GM12892 (cell line): ENCODE measurements at regions not wholly inside any gene's neighbourhood (a gene's known extent, or its start where the extent isn't known, plus 50 kb on each side); places are given as distances from the start of the nearest gene placed in this dataset.

Experiments used
- DNase-seq: peaks from one replicate; pipeline ENCODE4 v3.0.0; 2011; ENCODE audit not compliant: insufficient read length
- FAIRE-seq: peaks from 2 replicates; lab custom pipeline; 2011; peaks lifted over from hg19 to GRCh38; lab: Jason Lieb, UNC
- POLR2A ChIP-seq: IDR thresholded peaks from 2 replicates; pipeline ENCODE4 v1.6.1; 2011; ENCODE audit warnings: low read depth, low read length, control low read depth
- POLR2AphosphoS5 ChIP-seq: IDR thresholded peaks from 2 replicates; pipeline ENCODE4 v1.6.1; 2011; ENCODE audit warnings: low read depth, low read length, control low read depth
- TAF1 ChIP-seq: IDR thresholded peaks from 2 replicates; pipeline ENCODE4 v1.6.1; 2011; ENCODE audit warnings: low read depth, mild to moderate bottlenecking, control low read depth, low read length, borderline replicate concordance

- FAIRE-seq, result no peak
These were observed 184.4 kb upstream of the TCERG1L start for GRCh38 chr10:131495892-131496291.

DNA sequence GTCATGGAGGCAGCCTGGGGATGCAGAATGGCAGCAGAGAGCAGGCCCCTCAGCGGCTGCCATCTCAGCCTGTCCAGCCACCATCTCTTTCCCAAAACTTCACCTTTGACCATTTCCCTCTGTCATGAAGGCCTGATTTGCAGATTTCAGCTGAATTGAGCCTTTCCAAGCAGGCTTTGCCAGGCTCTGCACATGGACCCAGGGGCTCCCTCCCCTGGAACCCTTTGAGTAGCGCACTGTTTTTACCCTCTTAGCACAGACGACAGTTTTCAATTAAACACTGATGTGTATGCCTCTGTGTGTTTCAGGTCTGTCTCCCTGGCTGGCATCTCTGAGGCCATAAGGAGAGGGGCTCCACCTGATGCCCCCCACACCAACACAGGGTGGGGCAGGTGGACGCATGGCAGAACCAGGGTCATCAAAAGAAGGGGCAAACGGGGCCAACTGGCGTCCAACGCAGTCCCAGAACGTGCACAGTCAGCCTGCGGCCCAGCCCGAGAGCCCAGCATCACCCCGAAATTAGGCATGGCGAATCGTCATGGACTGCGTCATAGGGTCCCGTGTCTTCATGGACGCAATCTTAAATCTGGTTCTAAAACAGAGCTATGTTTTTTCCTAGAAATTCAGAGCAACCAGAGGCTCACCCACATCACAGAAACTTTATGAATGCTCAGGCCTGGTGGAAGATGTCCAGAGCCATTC is 185.0 kb upstream of the TCERG1L start:
- FAIRE-seq (no peak), DNase-seq (no peak)
- no peak for TF ChIP-seq TAF1
- no peak for TF ChIP-seq POLR2A
- TF ChIP-seq POLR2AphosphoS5, result no peak

More at GRCh38 chr10:131495892-131496291, 184.4 kb upstream of the TCERG1L start:
- DNase-seq, result no peak
- TF ChIP-seq POLR2A (no peak), TAF1 (no peak), POLR2AphosphoS5 (no peak)

GRCh38 chr10:131499566-131499965 is 188.0 kb upstream of the TCERG1L start:
- FAIRE-seq (no peak), DNase-seq (no peak)
- no peak for TF ChIP-seq POLR2AphosphoS5
- TF ChIP-seq TAF1, result no peak

GRCh38 chr10:131500181-131500580 is 188.7 kb upstream of the TCERG1L start:
- FAIRE-seq, result no peak
- TF ChIP-seq POLR2A (no peak), TAF1 (no peak), POLR2AphosphoS5 (no peak)
- no peak for DNase-seq

GRCh38 chr10:131500892-131501291 is 189.4 kb upstream of the TCERG1L start:
- DNase-seq, result no peak
- FAIRE-seq, result no peak
- TF ChIP-seq POLR2AphosphoS5 (no peak), TAF1 (no peak), POLR2A (no peak)

GRCh38 chr10:131503992-131504391 is 192.5 kb upstream of the TCERG1L start:
- DNase-seq, result no peak
- no peak for FAIRE-seq
- no peak for TF ChIP-seq TAF1
- no peak for TF ChIP-seq POLR2A
- no peak for TF ChIP-seq POLR2AphosphoS5

- DNase-seq, result no peak
- TF ChIP-seq TAF1, result no peak
- TF ChIP-seq POLR2A, result no peak
- no peak for TF ChIP-seq POLR2AphosphoS5
- no peak for FAIRE-seq
These were observed 199.9 kb upstream of the TCERG1L start for GRCh38 chr10:131511391-131511790.

GRCh38 chr10:131512852-131513251 is 201.3 kb upstream of the TCERG1L start:
- TF ChIP-seq TAF1, result no peak
- no peak for TF ChIP-seq POLR2A
- TF ChIP-seq POLR2AphosphoS5, result no peak

DNA sequence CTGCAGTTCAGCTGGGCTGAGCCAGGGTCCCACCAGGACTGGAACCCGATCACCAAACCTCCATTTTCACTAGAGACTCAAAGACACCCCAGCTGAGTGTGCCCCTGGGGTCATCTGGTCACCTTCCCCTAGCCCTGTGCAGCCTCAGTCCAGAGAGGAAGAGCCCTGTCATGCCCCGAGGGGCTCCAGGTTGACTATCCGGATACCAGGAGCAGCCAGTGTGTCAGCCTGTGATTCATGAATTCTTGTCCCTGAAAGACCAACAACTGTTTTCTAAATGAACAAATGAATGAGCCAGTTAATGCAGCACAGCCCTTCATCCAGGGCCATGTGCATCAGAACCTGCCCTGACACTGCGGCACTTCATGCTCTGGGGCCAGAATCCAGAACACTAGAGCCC is 201.9 kb upstream of the TCERG1L start:
- DNase-seq (no peak), FAIRE-seq (no peak)
- TF ChIP-seq POLR2A, result no peak
- TF ChIP-seq TAF1, result no peak
- no peak for TF ChIP-seq POLR2AphosphoS5

More at GRCh38 chr10:131512852-131513251, 201.3 kb upstream of the TCERG1L start:
- DNase-seq (no peak), FAIRE-seq (no peak)

- no peak for TF ChIP-seq TAF1
- TF ChIP-seq POLR2AphosphoS5, result no peak
- no peak for TF ChIP-seq POLR2A
- DNase-seq (no peak), FAIRE-seq (no peak)
These were observed 202.4 kb upstream of the TCERG1L start for GRCh38 chr10:131513901-131514300.

DNA sequence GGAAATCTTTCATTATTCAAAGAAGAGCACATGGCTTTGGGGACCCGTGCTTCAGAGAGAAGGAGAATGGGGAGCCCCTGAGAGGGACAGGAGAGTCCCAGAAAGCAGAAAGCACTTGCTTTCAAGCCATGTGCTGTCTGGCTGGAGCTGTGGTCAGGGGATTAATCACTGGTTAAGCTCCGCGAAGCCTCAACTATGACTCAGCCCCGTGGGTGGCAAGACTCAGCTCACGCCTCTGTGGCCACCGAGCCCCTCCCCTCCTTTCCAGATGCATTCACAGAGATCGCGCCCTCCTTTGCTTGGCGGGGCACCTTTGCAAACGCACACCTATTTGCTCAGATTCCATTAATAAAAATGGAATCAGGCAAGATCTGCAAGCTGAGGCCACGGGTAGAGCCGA is 202.9 kb upstream of the TCERG1L start:
- DNase-seq, result no peak
- TF ChIP-seq TAF1 (no peak), POLR2AphosphoS5 (no peak), POLR2A (no peak)
- no peak for FAIRE-seq

DNA sequence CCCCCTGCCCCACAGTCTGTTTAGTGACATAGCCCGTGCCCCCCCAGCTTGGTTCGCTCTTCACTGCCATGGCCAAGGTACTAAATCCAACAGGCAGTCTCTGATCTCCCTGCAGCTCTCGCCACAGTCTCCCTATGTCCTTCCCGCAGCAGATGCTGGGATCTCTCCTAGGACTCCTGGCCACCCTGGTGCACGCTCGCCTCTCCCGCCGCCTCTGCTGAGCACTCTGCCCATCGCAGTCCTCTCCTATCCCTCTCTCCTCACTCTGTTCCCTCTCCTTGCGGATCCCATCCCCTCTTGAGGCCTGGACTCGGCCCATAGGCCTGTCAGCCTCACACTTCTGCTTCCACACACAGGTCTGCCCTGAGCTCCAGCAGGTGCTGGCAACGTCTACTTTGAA is 204.8 kb upstream of the TCERG1L start:
- FAIRE-seq, result no peak

DNA sequence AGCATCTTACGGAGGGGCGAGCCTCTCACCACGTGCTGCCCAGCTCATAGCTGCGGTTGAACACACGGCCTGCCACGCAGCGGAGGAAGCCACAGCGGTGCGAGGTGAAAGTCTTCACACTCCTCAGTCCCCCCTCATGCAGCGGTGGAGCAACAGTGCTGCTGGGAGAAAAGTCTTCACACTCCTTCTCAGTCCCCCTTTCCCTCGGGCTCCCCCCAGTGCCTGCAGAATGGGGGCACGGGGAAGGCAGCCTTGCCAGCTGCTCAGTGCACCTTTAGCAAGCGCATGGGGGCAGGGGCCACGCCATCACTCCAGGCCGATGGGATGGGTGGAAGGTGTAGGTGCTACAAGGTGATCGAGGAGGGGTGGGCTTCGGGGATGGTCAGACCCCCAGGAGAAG is 206.3 kb upstream of the TCERG1L start:
- no peak for FAIRE-seq
- TF ChIP-seq TAF1, result no peak
- TF ChIP-seq POLR2A, result no peak
- no peak for TF ChIP-seq POLR2AphosphoS5

More for the DNA sequence above, 204.8 kb upstream of the TCERG1L start:
- TF ChIP-seq POLR2A, result no peak
- no peak for TF ChIP-seq POLR2AphosphoS5
- TF ChIP-seq TAF1, result no peak
- no peak for DNase-seq

More for the DNA sequence above, 206.3 kb upstream of the TCERG1L start:
- no peak for DNase-seq
